Skeletal muscle tissue (tissue), 3 donors: ENCODE measurements at regions not wholly inside any gene's neighbourhood (a gene's known extent, or its start where the extent isn't known, plus 50 kb on each side); places are given as distances from the start of the nearest gene placed in this dataset.
"Not testable (repeated sequence)": the region's sequence is repeated elsewhere in the genome, so short reads cannot be mapped to it uniquely, and the experiment has no call there.

ENCODE experiments used
- H3K27ac ChIP-seq: one replicate; pipeline ENCODE4 v1.7.0; 2013; ENCODE audit warnings: mild to moderate bottlenecking, low read depth, low read length, inconsistent platforms
- H3K27me3 ChIP-seq, 3 donors: one replicate each; pipeline ENCODE4 v1.7.0; 2013; ENCODE audit warnings: low read length in 3 of 3; ENCODE audit not compliant: control insufficient read depth in 3 of 3, insufficient read depth in 3 of 3
- H3K36me3 ChIP-seq, 3 donors: one replicate each; pipeline ENCODE4 v1.7.0; 2013; ENCODE audit warnings: low read length in 3 of 3; ENCODE audit not compliant: control insufficient read depth in 3 of 3, insufficient read depth in 3 of 3
- H3K4me1 ChIP-seq, 3 donors: one replicate each; pipeline ENCODE4 v1.7.0; 2013; ENCODE audit warnings: low read length in 3 of 3, mild to moderate bottlenecking in 3 of 3; ENCODE audit not compliant: control insufficient read depth in 3 of 3, insufficient read depth in 3 of 3
- H3K4me3 ChIP-seq, 3 donors: one replicate each; pipeline ENCODE4 v1.7.0; 2013; ENCODE audit warnings: low read length in 3 of 3
- H3K9ac ChIP-seq, 3 donors: one replicate each; pipeline ENCODE4 v1.7.0; 2013; ENCODE audit warnings: low read length in 3 of 3, mild to moderate bottlenecking in 3 of 3, moderate library complexity in 2 of 3, low read depth in 1 of 3
- H3K9me3 ChIP-seq, 3 donors: one replicate each; pipeline ENCODE4 v1.7.0; 2013; ENCODE audit warnings: low read length in 3 of 3; ENCODE audit not compliant: control insufficient read depth in 3 of 3
- donor health status: Osteomylitis.

- H3K4me1 ChIP-seq = no peaks in the 10 kb centered on the region
- no peaks in the 10 kb centered on the region for H3K9me3 ChIP-seq
- H3K27me3 ChIP-seq = peaks cover 0 to 17% (median 3%) of the 10 kb centered on the region in 3 donors
- H3K27ac ChIP-seq = no peak overlapping the region
- H3K4me3 ChIP-seq = no peak overlapping the region
- H3K9ac ChIP-seq = no peak overlapping the region
- H3K36me3 ChIP-seq = no peaks in the 10 kb centered on the region
Observed at GRCh38 chr2:587087-587960, 89.9 kb downstream of the TMEM18 start.

GRCh38 chr2:586641-587076, 90.5 kb downstream of the TMEM18 start:
- H3K27me3 ChIP-seq = peaks cover 0 to 20% (median 3%) of the 10 kb centered on the region in 3 donors
- no peaks in the 10 kb centered on the region for H3K4me1 ChIP-seq
- no peak overlapping the region for H3K4me3 ChIP-seq
- no peak overlapping the region for H3K9ac ChIP-seq
- H3K27ac ChIP-seq = no peak overlapping the region
- no peaks in the 10 kb centered on the region for H3K9me3 ChIP-seq
- H3K36me3 ChIP-seq = no peaks in the 10 kb centered on the region

DNA sequence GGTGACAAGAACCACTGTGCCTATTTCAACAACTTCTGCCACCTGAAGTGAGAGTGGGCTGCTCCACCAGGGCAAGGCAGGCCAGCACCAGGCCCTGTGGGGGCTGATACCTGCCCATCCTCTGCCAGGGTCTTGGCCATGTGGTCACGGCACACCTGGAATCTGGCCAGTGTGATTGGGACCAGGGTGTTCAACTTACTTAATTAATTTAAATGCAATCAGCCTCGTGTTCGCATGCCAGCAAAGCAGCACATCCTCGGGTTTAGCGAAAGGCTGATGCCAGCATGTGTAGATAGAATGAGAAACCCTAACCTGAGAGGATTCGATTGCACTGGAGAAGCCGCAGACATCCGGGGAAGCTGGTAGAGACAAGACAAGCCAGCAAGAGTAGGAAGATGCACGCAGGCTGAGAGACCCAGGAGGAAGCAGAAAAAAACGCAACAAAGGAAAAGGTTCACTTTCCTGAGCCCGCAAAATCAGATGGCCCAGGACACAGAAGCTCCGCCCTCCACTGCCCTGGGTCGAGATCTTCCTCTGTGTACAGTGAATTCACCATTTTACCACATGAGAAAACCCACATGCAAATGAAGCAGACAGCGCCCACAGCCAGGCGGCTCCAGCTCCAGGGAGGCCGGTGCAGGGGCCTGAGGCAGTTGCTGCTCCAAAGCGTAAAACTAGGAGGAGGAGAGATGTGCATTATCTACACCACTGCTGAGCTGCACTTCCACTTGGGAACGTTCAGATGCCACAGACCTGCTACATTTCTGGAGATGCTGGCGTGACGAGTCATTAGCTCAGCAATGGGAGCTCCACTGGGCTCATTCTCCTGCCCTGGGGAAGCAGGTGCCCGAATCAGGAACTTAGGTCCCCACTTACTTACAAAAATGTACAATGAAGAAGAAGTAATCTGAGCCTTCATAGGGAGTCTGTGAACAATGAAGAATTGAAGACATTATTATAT, 92.1 kb downstream of the TMEM18 start:
- Histone ChIP-seq H3K9ac (no peak overlapping the region), H3K36me3 (no peaks in the 10 kb centered on the region), H3K9me3 (no peaks in the 10 kb centered on the region), H3K27ac (no peak overlapping the region), H3K4me1 (no peaks in the 10 kb centered on the region), H3K4me3 (no peak overlapping the region), H3K27me3 (peaks cover 0 to 18% (median 3%) of the 10 kb centered on the region in 3 donors)

DNA sequence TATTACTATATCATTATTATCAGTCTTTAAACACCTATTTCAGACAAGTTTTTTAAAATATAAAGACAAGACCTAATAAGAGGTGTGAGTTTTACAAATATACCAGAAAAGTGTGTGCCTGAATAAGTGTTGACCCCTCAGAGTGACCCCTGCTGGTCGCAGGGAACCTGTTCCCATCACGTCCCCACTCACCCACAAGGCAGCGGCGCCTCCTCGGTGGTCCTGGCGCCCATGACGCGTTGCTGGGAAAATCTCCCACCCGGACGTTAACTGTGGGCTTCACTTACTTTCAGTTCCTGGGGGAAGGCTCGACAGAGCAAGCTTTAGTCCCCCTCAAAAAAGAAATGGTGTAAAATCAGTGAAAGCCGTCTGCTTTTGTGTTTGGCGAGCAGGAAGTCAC, 93.5 kb downstream of the TMEM18 start:
- Histone ChIP-seq H3K36me3 (no peaks in the 10 kb centered on the region), H3K4me3 (no peak overlapping the region), H3K4me1 (no peaks in the 10 kb centered on the region), H3K9ac (no peak overlapping the region), H3K9me3 (no peaks in the 10 kb centered on the region), H3K27ac (no peak overlapping the region), H3K27me3 (peaks cover 0 to 18% (median 3%) of the 10 kb centered on the region in 3 donors)

- Histone ChIP-seq H3K9ac (no peak overlapping the region), H3K4me3 (no peak overlapping the region), H3K27me3 (peaks cover 0 to 18% (median 3%) of the 10 kb centered on the region in 3 donors)
Observed at GRCh38 chr2:582792-583528, 94.2 kb downstream of the TMEM18 start.

GRCh38 chr2:582289-582688, 94.9 kb downstream of the TMEM18 start:
- peaks cover 0 to 11% (median 0%) of the 10 kb centered on the region in 3 donors for H3K27me3 ChIP-seq

More at GRCh38 chr2:582792-583528, 94.2 kb downstream of the TMEM18 start:
- no peaks in the 10 kb centered on the region for H3K9me3 ChIP-seq
- no peak overlapping the region for H3K27ac ChIP-seq
- H3K36me3 ChIP-seq = no peaks in the 10 kb centered on the region
- H3K4me1 ChIP-seq = no peaks in the 10 kb centered on the region

GRCh38 chr2:579961-580360, 97.2 kb downstream of the TMEM18 start:
- no peak overlapping the region for H3K27ac ChIP-seq
- no peak overlapping the region for H3K9ac ChIP-seq
- peaks cover 0 to 2% (median 0%) of the 10 kb centered on the region in 3 donors for H3K9me3 ChIP-seq
- peaks cover 0 to 7% (median 0%) of the 10 kb centered on the region in 3 donors for H3K27me3 ChIP-seq
- no peaks in the 10 kb centered on the region for H3K36me3 ChIP-seq
- no peaks in the 10 kb centered on the region for H3K4me1 ChIP-seq
- H3K4me3 ChIP-seq = no peak overlapping the region

More at GRCh38 chr2:582289-582688, 94.9 kb downstream of the TMEM18 start:
- not testable (repeated sequence) for H3K36me3 ChIP-seq, H3K4me3 ChIP-seq, H3K9me3 ChIP-seq, H3K9ac ChIP-seq, H3K4me1 ChIP-seq, H3K27ac ChIP-seq

DNA sequence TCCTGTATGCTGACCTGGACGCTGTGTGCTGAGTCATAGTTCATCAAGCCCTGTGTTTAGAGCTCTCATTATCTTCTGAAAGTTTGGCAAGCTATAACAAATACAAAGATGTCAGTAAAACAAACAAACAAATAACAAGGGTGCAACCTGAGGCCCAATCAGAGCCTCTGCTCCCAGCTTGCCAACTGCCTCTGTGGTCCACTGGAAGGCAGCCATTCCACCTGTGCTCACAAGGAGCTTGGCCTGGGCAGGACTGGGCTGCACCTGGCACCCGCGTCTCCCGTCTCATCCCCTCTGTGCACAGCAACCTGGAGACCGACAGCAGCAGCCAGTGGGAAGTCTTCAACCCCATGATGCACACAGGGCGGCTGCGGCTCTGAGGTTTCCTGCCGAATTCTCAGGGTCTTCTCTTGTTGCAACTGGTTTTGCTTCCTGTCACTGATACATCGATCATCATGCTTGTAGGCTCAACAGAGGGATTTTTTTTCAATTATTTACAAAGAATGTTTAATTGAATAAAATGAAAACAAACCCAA, 97.8 kb downstream of the TMEM18 start:
- H3K27me3 ChIP-seq = peaks cover 0 to 7% (median 0%) of the 10 kb centered on the region in 3 donors
- H3K9ac ChIP-seq = no peak overlapping the region
- H3K27ac ChIP-seq = no peak overlapping the region
- peaks cover 0 to 2% (median 0%) of the 10 kb centered on the region in 3 donors for H3K9me3 ChIP-seq
- H3K4me1 ChIP-seq = no peaks in the 10 kb centered on the region
- no peak overlapping the region for H3K4me3 ChIP-seq
- no peaks in the 10 kb centered on the region for H3K36me3 ChIP-seq

DNA sequence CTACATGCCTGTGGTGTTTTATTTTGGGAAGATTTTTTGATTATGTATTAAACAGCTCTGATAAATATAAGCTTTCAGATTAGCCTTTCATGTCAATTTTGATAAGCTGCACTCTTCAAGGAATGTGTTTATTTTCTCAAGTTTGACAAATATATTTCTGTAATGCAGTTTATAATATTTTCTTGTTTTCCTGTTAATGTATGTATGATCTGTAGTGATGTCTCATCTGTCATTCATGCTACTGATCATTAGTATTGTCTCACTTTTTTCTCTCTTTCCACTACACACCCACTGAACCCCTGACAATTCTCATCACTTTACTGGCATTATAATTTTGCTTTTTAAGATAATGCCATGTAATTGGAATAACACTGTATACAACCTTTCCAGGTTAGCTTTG, 100.9 kb downstream of the TMEM18 start:
- H3K27me3 ChIP-seq = peaks cover 0 to 3% (median 0%) of the 10 kb centered on the region in 3 donors
- no peak overlapping the region for H3K4me3 ChIP-seq
- no peak overlapping the region for H3K27ac ChIP-seq
- no peaks in the 10 kb centered on the region for H3K36me3 ChIP-seq
- H3K9ac ChIP-seq = no peak overlapping the region
- no peaks in the 10 kb centered on the region for H3K4me1 ChIP-seq
- peaks cover 0 to 2% (median 0%) of the 10 kb centered on the region in 3 donors for H3K9me3 ChIP-seq
